H1 (cell line): ENCODE measurements at regions not wholly inside any gene's neighbourhood (a gene's known extent, or its start where the extent isn't known, plus 50 kb on each side); places are given as distances from the start of the nearest gene placed in this dataset.

Source experiments
- CTCF ChIA-PET: fragments of 300-600 bp; sonication (Branson Sonifier 250); formaldehyde crosslinking; loops from one replicate; lab custom pipeline; 2021; ENCODE audit not compliant: partially characterized antibody; lab: Charles Lee
- POLR2A ChIA-PET: fragments of 300-600 bp; sonication (Branson Sonifier 250); formaldehyde crosslinking; loops from one replicate; lab custom pipeline; 2021; ENCODE audit warnings: inconsistent platforms; ENCODE audit not compliant: partially characterized antibody; lab: Charles Lee
- DNase-seq, 2 experiments: peaks; one replicate each; pipeline versions ENCODE4 v3.0.0 to v3.0.0-alpha.2; 2010 to 2022; ENCODE audit warnings: low spot score in 2 of 2, low read depth in 1 of 2, mixed read lengths in 1 of 2
- FAIRE-seq: peaks from 2 replicates; lab custom pipeline; 2011; peaks lifted over from hg19 to GRCh38; lab: Jason Lieb, UNC
- H2AFZ ChIP-seq: 2 replicates; pipeline ENCODE4 v1.8.1; 2012; ENCODE audit warnings: low read length, inconsistent platforms
- H2AK5ac ChIP-seq: 2 replicates; pipeline ENCODE4 v1.6.1; 2013; ENCODE audit warnings: low read depth, low read length
- H2BK120ac ChIP-seq: replicated peaks from 2 replicates; pipeline ENCODE3; 2013; ENCODE audit warnings: low read depth, low read length, inconsistent platforms
- H2BK12ac ChIP-seq: 2 replicates; pipeline ENCODE4 v1.6.1; 2013; ENCODE audit warnings: low read depth, low read length
- H2BK15ac ChIP-seq: 2 replicates; pipeline ENCODE4 v1.6.1; 2013; ENCODE audit warnings: low read length
- H2BK20ac ChIP-seq: 2 replicates; pipeline ENCODE4 v1.6.1; 2013; ENCODE audit warnings: low read length
- H2BK5ac ChIP-seq: 2 replicates; pipeline ENCODE4 v1.6.1; 2013; ENCODE audit warnings: low read depth, low read length
- H3K14ac ChIP-seq: 2 replicates; pipeline ENCODE4 v1.6.1; 2013; ENCODE audit warnings: inconsistent platforms; ENCODE audit not compliant: insufficient read length
- H3K18ac ChIP-seq: 2 replicates; pipeline ENCODE4 v1.6.1; 2013; ENCODE audit warnings: low read length; ENCODE audit errors: extremely low read depth
- H3K23ac ChIP-seq: 2 replicates; pipeline ENCODE4 v1.6.1; 2013; ENCODE audit warnings: inconsistent platforms; ENCODE audit not compliant: insufficient read length
- H3K23me2 ChIP-seq: 2 replicates; pipeline ENCODE4 v1.6.1; 2013; ENCODE audit warnings: low read depth, low read length
- H3K27ac ChIP-seq: 2 replicates; pipeline ENCODE4 v1.6.1; 2011; ENCODE audit warnings: low read depth, low read length, inconsistent platforms
- H3K27me3 ChIP-seq, 4 experiments: replicated peaks in 1 of 4; 1 replicate in 1 of 4; 2 replicates in 3 of 4; pipeline versions ENCODE4 v1.6.1 to v1.8.1; 2011 to 2013; ENCODE audit warnings: low read length in 3 of 4, mild to moderate bottlenecking in 3 of 4, inconsistent platforms in 2 of 4, mixed read lengths in 2 of 4, moderate library complexity in 1 of 4; ENCODE audit not compliant: control insufficient read depth in 3 of 4, insufficient read depth in 3 of 4; ENCODE audit errors: extremely low read depth in 1 of 4
- H3K36me3 ChIP-seq, 4 experiments: 2 replicates each; pipeline versions ENCODE4 v1.6.1 to v1.8.1; 2011 to 2013; ENCODE audit warnings: mild to moderate bottlenecking in 4 of 4, low read length in 3 of 4, moderate library complexity in 2 of 4, control low read depth in 1 of 4, inconsistent platforms in 1 of 4; ENCODE audit not compliant: insufficient read depth in 4 of 4, control insufficient read depth in 2 of 4
- H3K4ac ChIP-seq: replicated peaks from 2 replicates; pipeline ENCODE3; 2013; ENCODE audit warnings: low read length, low read depth, mixed read lengths, inconsistent platforms; ENCODE audit not compliant: insufficient read length
- H3K4me1 ChIP-seq, 4 experiments: replicated peaks in 1 of 4; 1 replicate in 1 of 4; 2 replicates in 3 of 4; pipeline versions ENCODE4 v1.6.1 to v1.8.1; 2011 to 2013; ENCODE audit warnings: low read length in 3 of 4, inconsistent platforms in 2 of 4, mixed read lengths in 1 of 4; ENCODE audit not compliant: insufficient read depth in 4 of 4, control insufficient read depth in 3 of 4
- H3K4me2 ChIP-seq, 2 experiments: 2 replicates each; pipeline versions ENCODE4 v1.6.1 to v1.8.1; 2011 to 2013; ENCODE audit warnings: low read depth in 2 of 2, low read length in 2 of 2, control low read depth in 1 of 2, inconsistent platforms in 1 of 2, mild to moderate bottlenecking in 1 of 2; ENCODE audit not compliant: insufficient read depth in 1 of 2
- H3K4me3 ChIP-seq, 4 experiments: fragments of 200-600, 300-600 bp in 1 of 4; sonication (generic), shearing (Covaris generic), sonication (Bioruptor Twin) in 1 of 4; 2 replicates each; pipeline versions ENCODE4 v1.5.1 to v1.8.1; 2011 to 2016; ENCODE audit warnings: low read length in 4 of 4, low read depth in 3 of 4, control low read depth in 2 of 4, inconsistent platforms in 2 of 4, mild to moderate bottlenecking in 2 of 4, mixed read lengths in 1 of 4, moderate library complexity in 1 of 4; ENCODE audit not compliant: insufficient read depth in 2 of 4; ENCODE audit errors: extremely low read depth in 1 of 4
- H3K56ac ChIP-seq: replicated peaks from 2 replicates; pipeline ENCODE3; 2013; ENCODE audit warnings: low read depth, mild to moderate bottlenecking, mixed read lengths, low read length, inconsistent platforms; ENCODE audit not compliant: insufficient read length
- H3K79me1 ChIP-seq: 2 replicates; pipeline ENCODE4 v1.6.1; 2013; ENCODE audit warnings: low read depth, low read length, control low read depth
- H3K79me2 ChIP-seq, 2 experiments: 2 replicates each; pipeline versions ENCODE4 v1.6.1 to v1.8.1; 2012 to 2013; ENCODE audit warnings: low read length in 2 of 2, mild to moderate bottlenecking in 2 of 2, inconsistent platforms in 1 of 2; ENCODE audit not compliant: insufficient read depth in 2 of 2, control insufficient read depth in 1 of 2
- H3K9ac ChIP-seq, 4 experiments: replicated peaks in 1 of 4; 1 replicate in 1 of 4; 2 replicates in 3 of 4; pipeline versions ENCODE4 v1.6.1 to v1.8.1; 2011 to 2013; ENCODE audit warnings: low read depth in 3 of 4, low read length in 3 of 4, control low read depth in 2 of 4, mild to moderate bottlenecking in 2 of 4, moderate library complexity in 2 of 4, inconsistent platforms in 1 of 4; ENCODE audit errors: extremely low read depth in 1 of 4
- H3K9me3 ChIP-seq, 2 experiments: 2 replicates each; pipeline versions ENCODE4 v1.6.1 to v1.8.1; 2012 to 2013; ENCODE audit warnings: mild to moderate bottlenecking in 2 of 2, moderate library complexity in 2 of 2, control low read depth in 1 of 2, inconsistent platforms in 1 of 2, low read depth in 1 of 2, low read length in 1 of 2, mixed read lengths in 1 of 2; ENCODE audit not compliant: insufficient read depth in 2 of 2
- H4K20me1 ChIP-seq, 2 experiments: replicated peaks in 1 of 2; 2 replicates each; pipeline versions ENCODE3 to v1.8.1; 2011 to 2013; ENCODE audit warnings: inconsistent platforms in 2 of 2, low read length in 2 of 2, mild to moderate bottlenecking in 1 of 2; ENCODE audit not compliant: insufficient read depth in 2 of 2, control insufficient read depth in 1 of 2
- H4K5ac ChIP-seq: 2 replicates; pipeline ENCODE4 v1.6.1; 2013; ENCODE audit warnings: low read length, low read depth, mixed read lengths, inconsistent platforms; ENCODE audit not compliant: insufficient read length
- H4K8ac ChIP-seq: 2 replicates; pipeline ENCODE4 v1.8.0; 2013; ENCODE audit warnings: mild to moderate bottlenecking, moderate library complexity, low read length, inconsistent platforms; ENCODE audit not compliant: insufficient read depth; ENCODE audit errors: extremely low read depth
- H4K91ac ChIP-seq: replicated peaks from 2 replicates; pipeline ENCODE3; 2013; ENCODE audit warnings: low read length, mixed read lengths, inconsistent platforms; ENCODE audit not compliant: insufficient read length
- BCL11A ChIP-seq, 2 experiments: IDR thresholded peaks; one replicate each; pipeline ENCODE4 v1.6.1; 2011; ENCODE audit warnings: low read depth in 2 of 2, low read length in 2 of 2, mild to moderate bottlenecking in 2 of 2
- BRCA1 ChIP-seq: IDR thresholded peaks from 2 replicates; pipeline ENCODE4 v1.6.1; 2012; ENCODE audit warnings: low read depth, low read length, improper control_type of control experiment
- CEBPB ChIP-seq: IDR thresholded peaks from 2 replicates; pipeline ENCODE4 v1.6.1; 2012; ENCODE audit warnings: low read depth, low read length
- CREB1 ChIP-seq: IDR thresholded peaks from 2 replicates; pipeline ENCODE4 v1.6.1; 2012; ENCODE audit warnings: inconsistent platforms
- CTBP2 ChIP-seq: IDR thresholded peaks from 2 replicates; pipeline ENCODE4 v1.7.0; 2011; ENCODE audit warnings: borderline replicate concordance, mild to moderate bottlenecking, moderate library complexity, mixed read lengths, low read length; ENCODE audit not compliant: insufficient read depth, insufficient read length
- GTF2F1 ChIP-seq: IDR thresholded peaks from 2 replicates; pipeline ENCODE4 v1.6.1; 2012; ENCODE audit warnings: low read depth, low read length, improper control_type of control experiment, borderline replicate concordance
- HDAC6 ChIP-seq: IDR thresholded peaks from one replicate; pipeline ENCODE4 v1.7.1; 2012; ENCODE audit warnings: low read depth, mild to moderate bottlenecking, inconsistent platforms, low read length, moderate library complexity
- JUND ChIP-seq: IDR thresholded peaks from 2 replicates; pipeline ENCODE4 v1.6.1; 2011; ENCODE audit warnings: mild to moderate bottlenecking, improper control_type of control experiment, low read length
- POLR2AphosphoS5 ChIP-seq: IDR thresholded peaks from 2 replicates; pipeline ENCODE4 v1.6.1; 2011; ENCODE audit warnings: low read depth, low read length
- RXRA ChIP-seq: IDR thresholded peaks from 2 replicates; pipeline ENCODE4 v1.6.1; 2011; ENCODE audit warnings: low read depth, mild to moderate bottlenecking, low read length, moderate library complexity; ENCODE audit not compliant: insufficient read depth
- SIN3A ChIP-seq, 2 experiments: IDR thresholded peaks in 1 of 2; conservative IDR thresholded peaks in 1 of 2; 2 replicates each; pipeline ENCODE4 v1.6.1; 2011 to 2012; ENCODE audit warnings: low read length in 2 of 2, improper control_type of control experiment in 1 of 2, low read depth in 1 of 2, mild to moderate bottlenecking in 1 of 2
- SIX5 ChIP-seq: IDR thresholded peaks from 2 replicates; pipeline ENCODE4 v1.6.1; 2011; ENCODE audit warnings: mild to moderate bottlenecking, low read depth, low read length
- SP2 ChIP-seq: IDR thresholded peaks from 2 replicates; pipeline ENCODE4 v1.6.1; 2012; ENCODE audit warnings: mild to moderate bottlenecking, low read length, inconsistent platforms
- SP4 ChIP-seq: IDR thresholded peaks from 2 replicates; pipeline ENCODE4 v1.6.1; 2012; ENCODE audit warnings: low read length, inconsistent platforms
- YY1 ChIP-seq: IDR thresholded peaks from 2 replicates; pipeline ENCODE4 v1.6.1; 2011; ENCODE audit warnings: low read depth, mild to moderate bottlenecking, low read length
- WGBS, 2 experiments: shearing (Covaris generic) in 1 of 2; methylation state at CpG; one replicate each; pipeline versions ENCODE4 v1.1.6 to v1.1.7; 2013 to 2015; ENCODE audit warnings: low lambda C conversion rate in 2 of 2, mixed read lengths in 2 of 2, inconsistent platforms in 1 of 2, low coverage in 1 of 2, missing lambda C conversion rate in 1 of 2; ENCODE audit not compliant: insufficient replicate concordance in 2 of 2, insufficient coverage in 1 of 2, insufficient read length in 1 of 2; ENCODE audit errors: extremely low coverage in 1 of 2, missing lambda C conversion rate in 1 of 2; 5-methylcytosine and 5-hydroxymethylcytosine counted together
- TF ChIP-seq, protein P1 (sequence below): IDR thresholded peaks from 2 replicates; pipeline ENCODE4 v1.6.1; 2012; ENCODE audit warnings: inconsistent platforms

DNA sequence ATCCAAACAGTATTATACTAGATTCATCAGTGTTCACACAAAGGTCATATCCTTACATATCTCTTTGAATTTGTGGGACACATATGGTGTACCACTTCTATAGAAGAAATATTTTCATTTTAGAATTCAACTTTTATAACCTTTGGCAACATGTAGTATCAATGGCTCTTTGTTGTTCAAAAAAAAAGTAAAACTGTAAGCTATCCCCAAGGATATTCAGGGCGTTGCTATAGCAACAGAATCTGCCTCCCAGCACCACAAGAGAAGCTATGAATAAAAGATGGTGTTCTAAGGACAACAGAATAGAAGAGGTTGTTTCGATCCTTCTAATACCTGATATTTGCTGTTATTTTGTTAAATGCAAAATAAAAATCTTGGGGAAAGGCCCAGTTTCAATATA, 139.3 kb downstream of the BRMS1L start:
- H3K23ac ChIP-seq = no peak overlapping the region
- no peak overlapping the region for H3K4me3 ChIP-seq
- no peaks in the 10 kb centered on the region for H3K27me3 ChIP-seq
- H3K23me2 ChIP-seq = no peaks in the 10 kb centered on the region
- POLR2A ChIA-PET = interaction anchor here (1.2 kb wide), 1 partner anchor 24 kb away, joined by 3 read pairs; no protein-coding TSS in a partner anchor
- no peaks in the 10 kb centered on the region for H3K79me2 ChIP-seq
- H2BK120ac ChIP-seq = no peak overlapping the region
- no peak for DNase-seq
- H2BK20ac ChIP-seq = no peak overlapping the region
- H3K9me3 ChIP-seq = no peaks in the 10 kb centered on the region
- H3K36me3 ChIP-seq = no peaks in the 10 kb centered on the region
- H3K18ac ChIP-seq = no peak overlapping the region
- H4K91ac ChIP-seq = no peak overlapping the region
- H2AK5ac ChIP-seq = no peak overlapping the region
- 80% methylated on average over 2 of the region's 2 CpGs; no CpG with 5 or more reads in 1 of the 2 experiments for WGBS, 2 experiments
- H3K56ac ChIP-seq = no peak overlapping the region
- H3K4ac ChIP-seq = no peak overlapping the region
- no peaks in the 10 kb centered on the region for H3K4me1 ChIP-seq
- no peak overlapping the region for H3K14ac ChIP-seq
- no peak overlapping the region for H2BK12ac ChIP-seq
- H3K9ac ChIP-seq = no peak overlapping the region
- H4K5ac ChIP-seq = no peak overlapping the region
- no peak overlapping the region for H2AFZ ChIP-seq
- no peak overlapping the region for H3K27ac ChIP-seq
- H2BK15ac ChIP-seq = no peak overlapping the region
- CTCF ChIA-PET = interaction anchor here (0.7 to 2.2 kb wide), 14 partner anchors 9 to 1399 kb away, joined by 3 to 16 read pairs (median 4); no protein-coding TSS in a partner anchor
- no peak overlapping the region for H3K4me2 ChIP-seq
- no peak overlapping the region for H2BK5ac ChIP-seq
- no peak overlapping the region for H4K8ac ChIP-seq
- H3K79me1 ChIP-seq = no peaks in the 10 kb centered on the region
- FAIRE-seq = no peak
- no peaks in the 10 kb centered on the region for H4K20me1 ChIP-seq
- no peak for TF ChIP-seq RXRA
- TF ChIP-seq POLR2AphosphoS5 = no peak
- TF ChIP-seq SIX5 = no peak
- TF ChIP-seq YY1 = no peak
- no peak for TF ChIP-seq SIN3A (conservative IDR thresholded peaks at IDR 0.05 in 1 of 2, IDR thresholded peaks at IDR 0.05 in 1 of 2; ENCODE audit: low read depth in 1 of 2, low read length in 2 of 2)
- TF ChIP-seq BCL11A (IDR thresholded peaks at IDR 0.05; ENCODE audit: low read depth in 2 of 2, low read length in 2 of 2) = no peak
- TF ChIP-seq CREB1 = no peak
- TF ChIP-seq SP2 = no peak
- no peak for TF ChIP-seq GTF2F1
- TF ChIP-seq, protein P1, sequence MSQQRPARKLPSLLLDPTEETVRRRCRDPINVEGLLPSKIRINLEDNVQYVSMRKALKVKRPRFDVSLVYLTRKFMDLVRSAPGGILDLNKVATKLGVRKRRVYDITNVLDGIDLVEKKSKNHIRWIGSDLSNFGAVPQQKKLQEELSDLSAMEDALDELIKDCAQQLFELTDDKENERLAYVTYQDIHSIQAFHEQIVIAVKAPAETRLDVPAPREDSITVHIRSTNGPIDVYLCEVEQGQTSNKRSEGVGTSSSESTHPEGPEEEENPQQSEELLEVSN = no peak
- TF ChIP-seq HDAC6 = no peak
- no peak for TF ChIP-seq SP4
- TF ChIP-seq CEBPB = no peak
- no peak for TF ChIP-seq CTBP2
- TF ChIP-seq BRCA1 = no peak
- TF ChIP-seq JUND = no peak
